ENCODE measurements at regions not wholly inside any gene's neighbourhood (a gene's known extent, or its start where the extent isn't known, plus 50 kb on each side); places are given as distances from the start of the nearest gene placed in this dataset.

- intact Hi-C loops (cut with DNase I), result no loop called here
- DNase-seq (ENCODE audit: low spot score), result no peak
Measured at GRCh38 chr2:17311106-17311619, 207.1 kb downstream of the RAD51AP2 start.

- DNase-seq (ENCODE audit: low spot score), result no peak
- intact Hi-C loops (cut with DNase I), result loop anchor here (5.0 kb wide), 1 partner anchor 523 kb away; no protein-coding TSS in a partner anchor
Measured at GRCh38 chr2:17309741-17310339, 208.4 kb downstream of the RAD51AP2 start.

- intact Hi-C loops (cut with DNase I), result loop anchor here (5.0 kb wide), 1 partner anchor 522 kb away; no protein-coding TSS in a partner anchor
- no peak for DNase-seq (ENCODE audit: low spot score)
Measured at GRCh38 chr2:17309181-17309580, 209.1 kb downstream of the RAD51AP2 start.

DNA sequence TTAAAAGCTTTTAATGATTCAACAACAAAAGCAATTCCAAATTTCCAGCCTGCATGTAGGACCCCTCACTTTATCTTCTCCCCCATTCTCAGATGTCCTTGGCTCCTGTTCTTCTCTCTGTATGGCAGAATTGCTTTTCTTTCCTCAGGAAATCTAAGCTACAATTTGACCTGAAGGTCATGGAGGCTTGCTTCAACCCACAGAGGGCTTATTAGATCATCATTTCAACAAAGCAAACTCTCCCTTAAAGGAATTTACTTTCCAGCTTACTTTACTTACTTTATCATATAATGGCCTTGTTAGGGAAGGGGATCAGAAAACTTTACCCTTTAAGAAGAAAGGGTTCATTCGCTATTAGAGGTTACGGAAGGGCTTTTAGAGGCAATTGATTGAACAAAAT, 211.5 kb downstream of the RAD51AP2 start:
- intact Hi-C loops (cut with DNase I), result loop anchor here (5.0 kb wide), 1 partner anchor 519 kb away; no protein-coding TSS in a partner anchor

DNA sequence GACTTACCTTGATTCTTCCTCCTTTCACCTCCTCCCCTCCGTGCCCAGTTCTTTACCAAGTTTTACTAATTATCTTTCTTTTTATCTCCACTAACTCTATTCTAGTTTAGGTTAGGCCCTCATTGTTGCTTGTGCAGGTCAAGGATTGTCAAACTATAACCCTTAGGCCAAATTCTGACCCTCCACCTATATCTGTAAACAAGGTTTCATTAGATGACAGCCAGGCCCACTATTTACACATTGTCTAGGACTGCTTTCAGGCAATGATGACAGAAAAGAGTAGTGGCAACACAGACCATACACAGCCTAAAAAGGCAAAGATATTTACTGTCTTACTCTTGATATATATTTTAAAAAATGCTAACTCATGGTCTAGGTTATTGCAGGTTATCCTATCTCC, 212.0 kb downstream of the RAD51AP2 start:
- DNase-seq (ENCODE audit: low spot score), result no peak
- intact Hi-C loops (cut with DNase I), result loop anchor here (5.0 kb wide), 1 partner anchor 519 kb away; no protein-coding TSS in a partner anchor

More for the DNA sequence above, 211.5 kb downstream of the RAD51AP2 start:
- no peak for DNase-seq (ENCODE audit: low spot score)

GRCh38 chr2:17303521-17303920, 214.7 kb downstream of the RAD51AP2 start:
- intact Hi-C loops (cut with DNase I), result no loop called here
- no peak for DNase-seq (ENCODE audit: low spot score)

- intact Hi-C loops (cut with DNase I), result no loop called here
- no peak for DNase-seq (ENCODE audit: low spot score)
Measured at GRCh38 chr2:17303054-17303453, 215.2 kb downstream of the RAD51AP2 start.

DNA sequence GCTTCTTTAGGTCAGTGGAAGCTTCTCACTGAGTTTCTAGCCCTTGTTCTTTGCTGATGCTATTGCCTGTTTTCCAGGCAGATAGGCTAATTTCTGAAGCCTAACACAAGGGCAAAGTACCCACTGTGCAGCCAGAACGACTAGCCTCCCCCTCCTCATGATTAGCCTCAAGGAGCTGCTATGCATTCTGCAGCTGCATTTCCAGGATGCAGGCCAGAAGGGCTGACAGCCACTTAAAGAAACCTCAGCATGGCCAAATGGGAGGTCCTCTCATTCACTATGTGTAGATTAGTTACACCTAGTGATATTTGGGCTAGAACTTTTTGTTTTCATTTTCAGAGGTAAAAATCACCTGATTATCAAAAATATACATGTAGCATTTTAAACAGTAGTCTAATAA, 216.0 kb downstream of the RAD51AP2 start:
- intact Hi-C loops (cut with DNase I), result no loop called here
- DNase-seq (ENCODE audit: low spot score), result no peak

DNA sequence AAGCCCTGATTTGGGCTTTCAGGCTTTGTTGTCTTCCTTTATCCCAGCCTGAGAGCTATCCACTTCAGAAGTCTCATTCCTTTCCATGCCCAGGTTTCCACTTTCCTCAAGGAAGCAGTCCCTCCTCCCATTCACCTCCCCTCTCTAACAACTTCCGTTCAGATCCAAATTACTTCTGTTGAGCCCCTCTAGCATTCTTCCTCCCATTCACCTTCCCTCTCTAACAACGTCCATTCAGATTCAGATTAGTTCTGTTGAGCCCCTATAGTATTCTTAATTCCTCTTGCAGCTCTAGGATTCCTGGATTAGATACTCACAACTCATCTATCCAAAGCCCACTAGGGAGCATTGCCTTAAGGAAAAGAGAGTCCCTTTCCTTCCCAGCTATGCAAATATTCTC, 216.8 kb downstream of the RAD51AP2 start:
- no peak for DNase-seq (ENCODE audit: low spot score)
- intact Hi-C loops (cut with DNase I), result no loop called here

GRCh38 chr2:17299891-17300540, 218.2 kb downstream of the RAD51AP2 start:
- intact Hi-C loops (cut with DNase I), result no loop called here
- DNase-seq (ENCODE audit: low spot score), result no peak

GRCh38 chr2:17298453-17298852, 219.8 kb downstream of the RAD51AP2 start:
- intact Hi-C loops (cut with DNase I), result no loop called here
- no peak for DNase-seq (ENCODE audit: low spot score)

- no peak for DNase-seq (ENCODE audit: low spot score)
- intact Hi-C loops (cut with DNase I), result no loop called here
Measured at GRCh38 chr2:17296686-17297085, 221.6 kb downstream of the RAD51AP2 start.

DNA sequence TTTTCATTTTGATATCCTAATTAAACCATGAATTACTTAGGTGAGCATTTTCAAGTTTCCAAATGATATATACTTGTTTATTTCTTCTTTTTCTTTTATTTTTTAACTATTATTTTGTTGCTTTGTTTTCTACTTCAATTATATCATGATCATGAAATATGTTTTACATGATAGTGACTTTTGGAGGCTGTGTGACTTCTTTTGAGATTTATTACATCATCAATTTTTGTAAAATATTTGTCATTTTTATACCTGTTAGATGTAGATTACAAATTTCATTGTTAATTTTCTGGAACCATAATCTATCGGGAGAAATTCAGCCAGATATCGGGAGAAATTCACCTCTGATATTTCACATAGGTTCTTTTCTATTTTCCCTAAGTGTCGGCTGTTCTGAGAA, 228.6 kb downstream of the RAD51AP2 start:
- intact Hi-C loops (cut with DNase I), result no loop called here
- DNase-seq (ENCODE audit: low spot score), result no peak

GRCh38 chr2:17287183-17287582, 231.1 kb downstream of the RAD51AP2 start:
- intact Hi-C loops (cut with DNase I), result no loop called here
- DNase-seq (ENCODE audit: low spot score), result no peak

GRCh38 chr2:17282826-17283225, 235.4 kb downstream of the RAD51AP2 start:
- intact Hi-C loops (cut with DNase I), result no loop called here
- DNase-seq (ENCODE audit: low spot score), result no peak

- no peak for DNase-seq (ENCODE audit: low spot score)
- intact Hi-C loops (cut with DNase I), result no loop called here
Measured at GRCh38 chr2:17282245-17282644, 236.0 kb downstream of the RAD51AP2 start.

DNA sequence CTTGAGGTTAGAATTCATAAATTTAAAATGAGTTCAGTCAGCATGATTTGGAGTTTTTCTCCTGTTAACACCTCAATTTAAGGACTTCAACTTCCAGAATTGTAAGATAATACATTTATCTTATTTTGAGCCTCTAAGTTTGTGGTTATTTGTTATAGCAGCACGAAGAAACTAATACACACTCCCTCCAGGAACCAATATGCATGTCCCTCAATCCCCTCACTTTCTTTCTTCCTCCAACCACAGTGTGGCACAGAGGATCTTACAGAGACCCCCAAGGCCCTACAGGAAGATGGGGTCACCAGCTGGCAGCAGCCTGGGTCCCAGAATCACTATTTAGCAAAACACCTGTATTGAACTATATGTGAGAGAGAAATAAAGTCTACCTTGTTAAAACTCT, 242.0 kb downstream of the RAD51AP2 start:
- DNase-seq (ENCODE audit: low spot score), result no peak
- intact Hi-C loops (cut with DNase I), result no loop called here

- intact Hi-C loops (cut with DNase I), result no loop called here
- DNase-seq (ENCODE audit: low spot score), result no peak
Measured at GRCh38 chr2:17272652-17273525, 245.4 kb downstream of the RAD51AP2 start.

GRCh38 chr2:17272170-17272569, 246.1 kb downstream of the RAD51AP2 start:
- intact Hi-C loops (cut with DNase I), result no loop called here
- DNase-seq (ENCODE audit: low spot score), result no peak

DNA sequence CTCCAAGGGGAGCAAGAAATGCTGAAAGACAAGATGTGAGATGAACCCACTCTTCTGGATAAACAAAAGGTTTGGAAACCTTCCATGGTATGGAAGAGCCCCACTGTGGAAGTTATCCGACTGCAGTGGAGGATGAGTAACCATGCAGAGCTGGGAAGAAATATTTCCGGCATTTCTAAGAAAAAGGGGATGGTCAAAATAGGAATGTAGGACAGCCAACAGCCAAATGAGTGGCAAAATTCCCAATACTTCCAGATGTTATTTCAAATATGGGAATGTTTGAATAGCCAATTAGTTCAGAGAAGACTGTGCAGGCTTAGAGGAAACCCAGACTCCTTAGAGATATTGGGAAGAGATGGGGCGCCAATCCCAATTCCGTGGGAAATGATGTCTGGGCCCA, 246.8 kb downstream of the RAD51AP2 start:
- no peak for DNase-seq (ENCODE audit: low spot score)
- intact Hi-C loops (cut with DNase I), result no loop called here
